GM23248 (cell line): ENCODE measurements at regions not wholly inside any gene's neighbourhood (a gene's known extent, or its start where the extent isn't known, plus 50 kb on each side); places are given as distances from the start of the nearest gene placed in this dataset.

Experiments used
- EZH2 ChIP-seq: fragments of 200-600 bp; sonication (generic); IDR thresholded peaks from 2 replicates; pipeline ENCODE4 v1.6.1; 2018; ENCODE audit warnings: antibody characterized with exemption, mild to moderate bottlenecking; ENCODE audit not compliant: insufficient read depth, poor library complexity, severe bottlenecking
- EZH2phosphoT487 ChIP-seq: fragments of 200-600 bp; sonication (generic); IDR thresholded peaks from 2 replicates; pipeline ENCODE4 v1.6.1; 2018; ENCODE audit warnings: antibody characterized with exemption, moderate library complexity, mild to moderate bottlenecking, low read depth; ENCODE audit not compliant: insufficient read depth

DNA sequence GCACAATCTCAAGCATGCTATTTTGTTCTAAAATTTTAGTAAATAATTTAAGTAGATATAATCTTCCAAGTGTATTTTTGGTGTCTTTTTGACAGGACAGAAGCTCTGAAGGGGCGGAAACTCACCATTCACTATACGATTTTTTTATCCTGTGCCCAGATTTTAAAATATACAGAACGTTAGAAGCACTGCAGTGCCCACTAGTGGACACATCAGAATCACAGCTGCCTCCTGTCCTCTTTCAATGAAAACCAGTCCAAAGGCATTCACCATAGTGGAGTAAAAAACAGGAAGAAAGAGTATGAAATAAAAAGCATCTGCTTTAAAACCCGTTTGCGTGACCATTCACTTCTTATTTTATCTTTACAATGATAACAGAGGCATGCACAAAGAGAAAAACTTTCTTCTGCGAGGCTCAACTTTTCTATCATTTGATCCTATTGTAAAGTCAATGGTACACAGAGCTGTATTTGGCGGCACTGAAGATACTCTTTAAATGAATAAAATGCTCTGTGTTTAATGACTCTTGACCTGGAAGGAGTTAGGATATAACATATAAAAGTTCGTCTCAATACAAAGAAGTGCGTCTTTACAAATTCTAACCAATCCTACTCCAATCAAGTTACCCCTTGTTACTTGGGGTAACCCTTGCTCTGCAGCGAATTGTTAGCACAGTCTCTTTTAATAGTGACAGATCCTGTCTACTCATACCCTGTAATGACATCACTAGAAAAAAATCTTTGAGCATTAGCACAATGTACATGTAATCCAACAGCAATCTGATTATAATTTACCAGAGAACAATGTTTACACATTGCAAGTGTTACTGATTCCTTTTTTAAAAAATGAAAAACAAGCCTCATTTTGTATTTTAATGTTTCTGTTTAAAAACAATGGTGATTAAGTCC lies 339.8 kb upstream of the PSMD7 start:
- TF ChIP-seq EZH2, result no peak
- TF ChIP-seq EZH2phosphoT487, result no peak
